SKM-1 (cell line): ENCODE measurements at regions not wholly inside any gene's neighbourhood (a gene's known extent, or its start where the extent isn't known, plus 50 kb on each side); places are given as distances from the start of the nearest gene placed in this dataset.

Experiments used
- DNase-seq: peaks from one replicate; lab custom pipeline; 2025; ENCODE audit not compliant: unreplicated experiment; lab: John Stamatoyannopoulos, UW

DNA sequence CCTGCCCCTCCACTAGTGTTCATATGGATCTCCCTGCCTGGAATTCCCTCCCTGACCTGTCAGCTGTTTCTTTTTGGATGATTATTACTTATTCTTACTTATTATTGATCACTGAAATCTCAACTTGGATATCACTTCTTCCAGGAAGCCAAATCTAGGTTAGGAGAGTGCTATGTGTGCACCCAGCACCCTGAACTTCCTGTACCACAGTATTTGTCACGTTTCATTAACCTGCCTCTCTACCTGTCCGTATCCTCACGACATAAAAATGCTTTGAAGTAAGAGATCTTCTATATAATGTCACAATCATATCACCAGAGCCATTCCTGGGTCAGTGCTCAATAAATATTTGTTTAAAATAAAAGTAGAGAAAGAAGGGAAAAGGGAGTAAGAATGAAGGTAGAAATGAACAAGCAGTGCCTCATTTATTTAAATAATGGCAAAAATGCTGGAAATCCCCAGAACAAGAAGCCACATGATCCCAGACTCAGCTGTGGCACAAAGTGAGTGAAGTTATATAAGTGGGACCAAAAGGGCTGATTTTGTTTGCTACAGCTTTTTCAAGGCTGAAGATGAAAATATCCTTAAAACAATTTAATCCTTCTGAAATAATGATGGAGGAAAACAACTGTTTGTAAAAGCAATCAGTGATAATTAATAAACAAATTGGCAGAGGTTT, 88.0 kb upstream of the MANEA start:
- DNase-seq = no peak

- no peak for DNase-seq
Measured at GRCh38 chr6:95496769-95497426, 80.4 kb upstream of the MANEA start.

GRCh38 chr6:95501032-95501904, 76.1 kb upstream of the MANEA start:
- DNase-seq = no peak

DNA sequence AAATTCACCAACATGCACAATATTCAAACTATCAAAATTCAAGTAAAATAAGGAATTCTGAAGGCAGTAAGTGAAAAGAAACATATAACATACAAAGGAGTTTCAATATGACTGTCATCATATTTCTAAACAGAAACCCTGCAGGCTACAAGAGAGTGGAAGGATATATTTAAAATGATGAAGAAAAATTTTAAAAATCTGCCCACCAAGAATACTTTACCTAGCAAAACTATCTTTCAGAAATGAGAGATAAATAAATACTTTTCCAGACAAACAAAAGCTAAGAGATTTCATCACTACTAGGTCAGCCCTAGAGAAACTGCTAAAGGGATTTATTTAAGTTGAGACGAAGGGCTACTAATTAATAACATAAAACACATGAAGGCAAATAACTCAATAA, 73.8 kb upstream of the MANEA start:
- DNase-seq = no peak

DNA sequence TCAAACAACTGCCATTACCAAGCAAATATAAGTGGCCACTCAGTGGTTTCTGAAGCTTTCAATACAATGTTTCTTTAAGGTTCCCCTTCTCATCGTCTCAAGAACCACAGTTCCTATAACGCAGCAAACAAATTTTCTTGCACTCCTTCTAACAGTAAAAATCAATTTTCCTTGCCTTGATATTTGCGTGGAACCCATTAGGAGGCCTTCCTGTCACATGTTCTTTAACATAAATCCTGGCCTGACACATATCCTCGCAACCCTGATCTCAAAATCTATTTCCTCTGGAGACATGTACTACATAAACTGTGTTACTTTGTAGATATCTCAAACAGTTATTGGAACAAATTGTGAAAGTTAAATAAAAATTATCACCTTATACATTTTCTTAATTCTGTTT, 65.9 kb upstream of the MANEA start:
- DNase-seq = no peak

GRCh38 chr6:95515975-95516374, 61.4 kb upstream of the MANEA start:
- DNase-seq = no peak

DNA sequence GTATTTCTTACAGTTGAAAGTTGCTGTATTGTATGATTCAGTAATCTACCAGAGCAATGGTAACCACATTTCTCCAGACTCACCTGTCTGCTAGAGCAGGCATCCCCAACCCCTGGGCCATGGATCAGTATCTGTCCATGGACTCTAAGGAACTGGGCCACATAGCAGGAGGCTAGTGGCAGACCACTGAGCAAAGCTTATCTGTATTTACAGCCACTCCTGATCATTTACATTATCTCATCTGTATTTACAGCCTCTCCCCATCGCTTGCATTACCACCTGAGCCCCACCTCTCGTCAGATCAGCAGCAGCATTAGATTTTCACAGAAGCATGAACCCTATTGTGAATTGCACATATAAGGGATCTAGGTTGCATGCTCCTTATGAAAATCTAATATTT, 60.3 kb upstream of the MANEA start:
- DNase-seq = no peak

DNA sequence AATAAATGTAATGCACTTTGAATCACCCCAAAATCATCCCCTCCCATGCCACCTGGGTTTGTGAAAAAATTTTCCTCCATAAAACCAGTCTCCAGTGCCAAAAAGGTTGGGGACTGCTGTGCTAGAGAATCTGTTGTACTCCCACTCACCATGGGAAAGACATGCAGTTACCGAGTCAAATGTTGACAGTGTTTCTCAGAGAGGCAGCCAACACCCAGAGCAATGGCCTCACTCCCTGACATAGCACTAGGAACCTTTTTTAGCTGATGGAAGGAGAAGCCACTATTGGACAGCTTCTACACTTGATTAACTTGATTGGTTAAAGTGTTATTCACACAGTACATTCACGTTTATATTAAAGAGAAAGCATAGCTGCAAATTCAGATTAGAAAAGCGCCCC, 59.8 kb upstream of the MANEA start:
- DNase-seq = no peak

- DNase-seq = no peak
Measured at GRCh38 chr6:95518630-95519227, 58.6 kb upstream of the MANEA start.

GRCh38 chr6:95519228-95520037, 57.9 kb upstream of the MANEA start:
- no peak for DNase-seq

GRCh38 chr6:95521181-95521580, 56.2 kb upstream of the MANEA start:
- no peak for DNase-seq
